Stimulated activated memory B cell treated with anti-CD40 and anti-IgM and Interleukin-4, amounts not matched to agents 10 μg/mL and 1 μg/mL and 100 μg/mL, for 72 hours (primary cell): ENCODE measurements at regions not wholly inside any gene's neighbourhood (a gene's known extent, or its start where the extent isn't known, plus 50 kb on each side); places are given as distances from the start of the nearest gene placed in this dataset.
A peak's percentile ranks its signal among the peaks of the same experiment; 100 is the strongest.
"Not testable (repeated sequence)": the region's sequence is repeated elsewhere in the genome, so short reads cannot be mapped to it uniquely, and the experiment has no call there.

Experiments used
- ATAC-seq: fragments of 150-1000 bp; cut with Tn5 transposase; 2 replicates; pipeline ENCODE4 v1.10.0; 2021
- H3K27ac Mint-ChIP-seq: one replicate; pipeline ENCODE4 v1.8.0; 2022; ENCODE audit warnings: mild to moderate bottlenecking, mixed read lengths
- H3K27me3 Mint-ChIP-seq: one replicate; pipeline ENCODE4 v1.8.0; 2022; ENCODE audit warnings: mixed read lengths
- H3K36me3 Mint-ChIP-seq: one replicate; pipeline ENCODE4 v1.8.0; 2022; ENCODE audit warnings: mixed read lengths
- H3K4me1 Mint-ChIP-seq: one replicate; pipeline ENCODE4 v1.8.0; 2022; ENCODE audit warnings: mixed read lengths
- H3K4me3 Mint-ChIP-seq: one replicate; pipeline ENCODE4 v1.8.0; 2022; ENCODE audit warnings: mild to moderate bottlenecking, moderate library complexity, mixed read lengths
- H3K9me3 Mint-ChIP-seq: one replicate; pipeline ENCODE4 v1.8.0; 2022; ENCODE audit warnings: mixed read lengths

- Mint-ChIP-seq H3K27me3 (peaks cover 20% of the 10 kb centered on the region), H3K9me3 (no peaks in the 10 kb centered on the region), H3K4me3 (no peak overlapping the region), H3K36me3 (no peaks in the 10 kb centered on the region), H3K4me1 (peaks cover 4% of the 10 kb centered on the region), H3K27ac (no peak overlapping the region)
- ATAC-seq = no peak
These were observed 91.7 kb upstream of the ASB18 start for GRCh38 chr2:236355911-236356310.

- H3K36me3 Mint-ChIP-seq, H3K27ac Mint-ChIP-seq, H3K4me1 Mint-ChIP-seq, H3K4me3 Mint-ChIP-seq, ATAC-seq, H3K9me3 Mint-ChIP-seq: not testable (repeated sequence)
- H3K27me3 Mint-ChIP-seq = peaks cover 20% of the 10 kb centered on the region
These were observed 92.1 kb upstream of the ASB18 start for GRCh38 chr2:236356321-236356720.

DNA sequence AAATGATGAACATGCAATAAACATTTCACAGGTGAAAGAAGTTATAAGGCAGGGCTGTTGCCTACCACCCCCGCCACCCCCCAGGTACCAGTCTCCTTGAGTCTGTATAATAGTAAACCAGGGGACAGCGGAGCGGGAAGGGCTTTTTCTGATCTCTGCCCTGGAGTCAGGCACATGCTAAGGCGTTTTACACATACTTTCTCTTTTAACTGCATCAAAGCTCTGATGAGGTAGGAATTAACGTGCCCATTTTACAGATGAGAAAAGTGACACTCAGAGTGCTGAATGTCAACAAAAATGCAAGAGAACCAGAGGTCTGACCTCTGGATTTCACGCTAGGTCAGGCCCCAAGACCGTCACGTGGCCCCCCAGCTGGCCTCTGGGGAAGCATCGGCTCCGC is 94.3 kb upstream of the ASB18 start:
- not testable (repeated sequence) for H3K4me3 Mint-ChIP-seq, H3K27ac Mint-ChIP-seq, H3K9me3 Mint-ChIP-seq, H3K4me1 Mint-ChIP-seq, H3K36me3 Mint-ChIP-seq, ATAC-seq
- H3K27me3 Mint-ChIP-seq = peaks cover 18% of the 10 kb centered on the region

DNA sequence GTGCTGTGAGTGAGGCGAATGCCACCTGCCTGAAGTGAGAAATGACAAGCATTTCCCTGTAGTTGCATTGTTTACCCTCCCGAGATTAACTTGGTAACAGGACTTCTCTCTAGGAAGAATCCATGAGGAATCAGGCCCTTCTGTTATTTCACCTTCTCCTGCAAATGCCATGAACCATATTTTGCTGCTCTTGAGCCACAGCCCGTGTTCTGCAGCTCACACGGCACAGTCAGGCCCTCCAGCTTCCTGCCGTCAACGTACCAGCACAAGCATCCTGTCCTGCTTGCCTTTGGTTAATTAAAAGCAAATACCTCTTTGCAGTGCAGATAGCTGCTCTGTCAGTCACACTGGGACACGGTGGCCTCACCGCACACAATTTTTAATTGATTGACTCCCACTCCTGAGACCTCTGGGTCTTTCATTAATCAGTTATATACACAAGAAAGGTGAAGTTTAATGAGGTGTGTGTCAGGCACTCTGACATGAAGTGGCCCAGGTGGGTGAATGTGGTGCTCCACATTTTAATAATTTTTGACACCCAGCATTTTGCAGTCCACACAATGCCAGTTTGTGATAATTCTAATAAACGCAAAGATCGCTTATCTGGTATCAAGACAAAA is 95.3 kb upstream of the ASB18 start:
- no peak for ATAC-seq
- H3K27me3 Mint-ChIP-seq = peaks cover 28% of the 10 kb centered on the region
- no peaks in the 10 kb centered on the region for H3K36me3 Mint-ChIP-seq
- no peaks in the 10 kb centered on the region for H3K4me1 Mint-ChIP-seq
- H3K27ac Mint-ChIP-seq = no peak overlapping the region
- H3K4me3 Mint-ChIP-seq = no peak overlapping the region
- H3K9me3 Mint-ChIP-seq = no peaks in the 10 kb centered on the region

DNA sequence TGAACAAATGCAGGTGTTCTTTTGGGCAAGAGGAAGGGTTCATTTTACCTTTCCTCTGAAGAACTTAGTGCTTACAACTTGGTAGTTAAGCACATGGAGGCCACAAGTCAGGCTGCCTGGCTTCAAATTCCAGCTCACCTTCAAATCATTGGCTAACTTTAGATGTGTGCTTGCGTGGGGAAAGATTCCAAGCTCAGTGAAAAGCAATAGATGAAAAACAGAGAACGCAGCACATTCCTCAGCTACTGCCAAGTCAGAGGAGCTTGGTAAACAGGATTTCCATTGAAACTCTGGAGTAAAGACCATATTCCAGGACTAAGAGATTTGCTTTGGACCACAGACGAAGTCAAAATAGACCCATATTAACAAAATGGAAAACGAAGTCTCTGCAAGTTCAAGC is 96.3 kb upstream of the ASB18 start:
- Mint-ChIP-seq H3K4me1 (peaks cover 8% of the 10 kb centered on the region), H3K36me3 (no peaks in the 10 kb centered on the region), H3K27ac (no peak overlapping the region), H3K27me3 (peaks cover 38% of the 10 kb centered on the region), H3K4me3 (no peak overlapping the region), H3K9me3 (no peaks in the 10 kb centered on the region)
- no peak for ATAC-seq

- Mint-ChIP-seq H3K4me1 (peaks cover 29% of the 10 kb centered on the region), H3K4me3 (no peak overlapping the region), H3K27me3 (peaks cover 69% of the 10 kb centered on the region), H3K9me3 (no peaks in the 10 kb centered on the region), H3K36me3 (no peaks in the 10 kb centered on the region), H3K27ac (no peak overlapping the region)
- ATAC-seq = no peak
These were observed 99.6 kb upstream of the ASB18 start for GRCh38 chr2:236363711-236364277.

DNA sequence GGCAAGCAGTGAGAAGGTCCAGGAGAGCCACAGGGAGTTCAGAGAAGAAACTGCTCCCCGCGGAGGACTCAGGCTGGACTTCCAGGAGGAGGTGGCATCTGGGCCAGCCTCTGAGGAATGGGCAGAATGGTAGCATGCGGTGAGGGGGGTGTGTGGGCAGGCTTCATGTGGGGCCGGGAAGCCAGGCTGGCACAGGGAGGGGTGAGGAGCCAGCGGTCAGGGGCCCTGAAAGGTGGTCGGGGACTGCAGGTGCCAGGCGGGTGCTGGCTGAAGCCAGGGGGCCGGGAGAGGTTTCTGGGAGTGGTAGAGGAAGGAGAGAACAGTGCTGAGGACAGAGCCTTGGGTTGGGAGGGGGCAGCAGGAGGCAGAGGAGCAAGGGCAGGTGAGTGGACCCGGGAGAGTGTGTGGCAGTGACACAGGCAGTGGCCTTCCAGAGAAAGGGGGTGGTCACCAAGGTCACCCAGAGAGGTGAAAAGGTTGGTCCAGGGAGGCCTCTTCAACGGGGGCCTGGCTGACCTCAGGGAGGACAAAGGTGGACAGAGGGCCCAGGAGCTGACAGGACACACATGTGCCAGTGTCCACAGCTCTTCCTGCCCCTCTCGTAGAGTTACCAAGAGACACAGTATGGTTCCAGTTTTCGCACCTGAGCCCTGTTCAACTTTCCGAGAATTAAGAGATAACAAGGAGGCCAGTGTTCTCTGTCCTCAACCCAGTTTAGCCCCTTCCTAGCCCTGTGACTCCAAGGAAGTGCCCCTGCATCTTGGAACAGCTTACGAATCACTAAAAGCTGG is 101.2 kb upstream of the ASB18 start:
- no peak for ATAC-seq
- no peaks in the 10 kb centered on the region for H3K9me3 Mint-ChIP-seq
- H3K36me3 Mint-ChIP-seq = no peaks in the 10 kb centered on the region
- H3K4me3 Mint-ChIP-seq = no peak overlapping the region
- no peak overlapping the region for H3K27ac Mint-ChIP-seq
- H3K4me1 Mint-ChIP-seq = peaks cover 29% of the 10 kb centered on the region
- H3K27me3 Mint-ChIP-seq = peaks cover 86% of the 10 kb centered on the region

DNA sequence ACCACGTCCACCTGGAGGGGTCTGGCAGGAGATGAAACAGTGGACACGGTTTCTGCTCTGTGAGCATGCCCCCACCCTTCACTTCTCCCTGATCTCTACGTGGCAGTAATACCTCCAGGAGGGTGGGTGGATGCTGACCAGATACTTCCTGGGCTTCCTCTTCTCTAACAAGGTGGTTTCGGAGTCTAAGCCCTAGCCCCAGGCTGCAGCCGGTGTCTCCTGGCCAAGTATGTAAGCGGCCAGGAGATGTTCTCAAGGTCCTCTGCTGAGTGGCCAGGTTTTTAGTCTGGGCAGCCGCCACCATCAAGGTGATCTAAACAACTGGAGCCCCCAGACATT is 101.8 kb upstream of the ASB18 start:
- Mint-ChIP-seq H3K27me3 (peaks cover 87% of the 10 kb centered on the region), H3K4me1 (peaks cover 29% of the 10 kb centered on the region), H3K4me3 (peak overlapping the region; percentile 38), H3K9me3 (no peaks in the 10 kb centered on the region), H3K36me3 (no peaks in the 10 kb centered on the region), H3K27ac (no peak overlapping the region)
- peak; percentile 34 for ATAC-seq

- Mint-ChIP-seq H3K9me3 (no peaks in the 10 kb centered on the region), H3K27ac (no peak overlapping the region), H3K4me1 (peaks cover 29% of the 10 kb centered on the region), H3K27me3 (peaks cover 87% of the 10 kb centered on the region), H3K4me3 (peak overlapping the region; percentile 38), H3K36me3 (no peaks in the 10 kb centered on the region)
- ATAC-seq = peak; percentile 88
These were observed 102.2 kb upstream of the ASB18 start for GRCh38 chr2:236366397-236366796.

GRCh38 chr2:236367506-236368289 is 103.5 kb upstream of the ASB18 start:
- ATAC-seq = no peak
- Mint-ChIP-seq H3K9me3 (no peaks in the 10 kb centered on the region), H3K27ac (no peak overlapping the region), H3K27me3 (peaks cover 92% of the 10 kb centered on the region), H3K4me1 (peaks cover 29% of the 10 kb centered on the region), H3K4me3 (no peak overlapping the region), H3K36me3 (no peaks in the 10 kb centered on the region)

DNA sequence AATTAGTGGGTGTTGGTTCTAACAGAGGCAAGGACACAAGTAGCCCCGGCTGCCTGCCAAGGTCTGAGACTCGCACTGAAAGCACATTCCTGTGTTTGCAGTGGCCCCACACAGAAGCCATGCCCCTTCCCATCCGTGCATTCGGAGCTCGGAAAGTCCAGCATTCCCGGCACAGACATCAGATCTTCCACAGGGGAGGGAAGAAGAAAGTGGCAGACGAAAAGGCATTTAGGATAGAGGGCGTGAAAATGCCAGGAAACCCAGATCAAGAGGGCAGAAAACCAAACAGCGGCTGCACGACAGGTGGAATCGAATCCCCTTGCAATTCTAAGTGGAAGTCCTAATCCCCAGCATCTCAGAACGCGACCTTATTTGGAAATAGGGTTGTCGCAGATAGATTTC is 105.5 kb upstream of the ASB18 start:
- Mint-ChIP-seq H3K27ac (no peak overlapping the region), H3K4me3 (no peak overlapping the region), H3K4me1 (peaks cover 29% of the 10 kb centered on the region), H3K36me3 (no peaks in the 10 kb centered on the region), H3K9me3 (no peaks in the 10 kb centered on the region), H3K27me3 (peaks cover 94% of the 10 kb centered on the region)
- ATAC-seq = no peak

DNA sequence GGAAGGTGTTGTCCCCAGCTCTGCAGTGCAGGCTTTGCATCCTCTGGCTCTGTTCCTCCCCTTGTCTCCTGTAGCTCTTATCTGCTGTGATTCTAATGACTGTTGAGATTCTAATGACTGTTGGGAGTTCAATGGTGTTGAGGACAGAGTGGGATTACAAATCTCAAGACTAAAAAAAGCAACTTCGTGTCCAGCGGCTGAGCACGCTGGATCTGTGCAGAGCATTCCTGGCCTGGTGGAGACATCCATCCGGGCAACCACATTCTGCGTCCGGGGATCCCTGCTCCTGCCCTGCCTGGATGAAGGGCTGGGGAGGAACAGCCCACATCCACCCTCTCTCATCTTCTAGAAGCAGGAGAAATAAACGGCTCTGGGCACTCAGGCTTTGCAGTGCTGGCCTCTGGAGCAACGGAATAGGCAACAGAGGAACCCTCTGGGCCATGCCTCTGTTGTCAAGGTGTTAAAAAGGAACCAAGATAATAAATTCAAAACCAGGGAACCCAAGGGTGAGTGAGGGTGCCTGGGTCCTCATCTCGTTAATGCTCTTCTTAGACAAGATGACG is 106.7 kb upstream of the ASB18 start:
- no peaks in the 10 kb centered on the region for H3K36me3 Mint-ChIP-seq
- ATAC-seq = no peak
- peaks cover 90% of the 10 kb centered on the region for H3K27me3 Mint-ChIP-seq
- H3K27ac Mint-ChIP-seq = no peak overlapping the region
- no peak overlapping the region for H3K4me3 Mint-ChIP-seq
- peaks cover 16% of the 10 kb centered on the region for H3K4me1 Mint-ChIP-seq
- no peaks in the 10 kb centered on the region for H3K9me3 Mint-ChIP-seq

DNA sequence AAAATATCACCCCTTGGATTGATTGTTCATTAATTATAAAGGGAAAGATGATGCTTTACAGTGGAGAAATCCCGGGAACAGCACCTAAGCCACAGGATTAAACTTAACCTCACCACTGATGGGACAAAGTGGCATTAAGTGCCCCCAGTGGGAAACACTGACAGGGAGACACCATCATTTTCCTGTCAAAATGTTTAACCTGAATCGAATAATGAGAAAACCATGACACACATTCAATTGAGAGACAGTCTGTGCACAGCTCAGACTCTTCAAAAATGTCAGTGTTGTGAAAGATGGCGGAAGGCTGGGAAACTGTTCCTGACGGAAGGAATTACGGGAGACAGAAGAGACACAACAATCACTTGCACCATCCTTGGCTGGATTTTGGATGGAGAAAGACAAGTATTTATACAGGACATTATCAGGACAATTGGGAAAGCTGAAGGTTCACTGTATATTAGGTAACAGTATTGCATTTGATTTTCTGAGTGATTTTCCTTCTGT is 111.8 kb upstream of the ASB18 start:
- Mint-ChIP-seq H3K4me1 (no peaks in the 10 kb centered on the region), H3K27me3 (peaks cover 67% of the 10 kb centered on the region), H3K4me3 (no peak overlapping the region), H3K36me3 (no peaks in the 10 kb centered on the region), H3K27ac (no peak overlapping the region), H3K9me3 (no peaks in the 10 kb centered on the region)
- ATAC-seq = no peak

DNA sequence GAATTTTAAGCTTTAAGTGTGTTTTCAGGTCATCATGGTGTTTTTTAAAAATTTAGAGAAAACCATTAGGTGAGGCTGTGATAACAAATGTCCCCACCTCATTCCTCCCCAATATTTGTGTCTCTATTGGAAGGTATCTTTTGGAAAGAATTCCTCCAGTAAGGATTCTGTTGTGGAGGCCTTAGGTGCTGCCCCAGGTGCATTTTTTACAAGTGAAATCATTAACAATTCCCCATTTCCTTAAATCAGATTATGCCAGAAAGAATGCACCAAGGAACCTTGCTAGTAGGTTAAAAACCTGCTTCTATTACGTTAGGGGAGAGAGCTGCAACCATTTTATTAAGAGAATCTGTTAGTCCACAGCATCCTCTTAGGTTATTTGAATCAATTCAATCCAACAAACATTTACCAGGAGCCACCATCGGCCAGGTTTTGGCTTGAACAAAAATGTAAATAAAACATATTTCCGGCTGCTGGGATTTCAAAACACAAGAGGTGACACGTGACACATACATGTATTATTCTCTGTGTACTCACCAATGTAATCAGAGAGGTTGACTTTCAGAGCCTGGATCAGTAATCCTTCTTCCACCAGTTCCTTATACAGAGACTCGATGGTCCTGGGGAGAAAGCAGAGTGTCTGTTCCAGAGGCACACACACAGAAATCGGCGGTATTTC is 112.5 kb upstream of the ASB18 start:
- no peaks in the 10 kb centered on the region for H3K4me1 Mint-ChIP-seq
- H3K4me3 Mint-ChIP-seq = no peak overlapping the region
- no peak overlapping the region for H3K27ac Mint-ChIP-seq

More for the DNA sequence above, 112.5 kb upstream of the ASB18 start:
- Mint-ChIP-seq H3K36me3 (no peaks in the 10 kb centered on the region), H3K27me3 (peaks cover 60% of the 10 kb centered on the region), H3K9me3 (no peaks in the 10 kb centered on the region)
- ATAC-seq = no peak
